Uterus (tissue), 2 donors: ENCODE measurements at regions not wholly inside any gene's neighbourhood (a gene's known extent, or its start where the extent isn't known, plus 50 kb on each side); places are given as distances from the start of the nearest gene placed in this dataset.

Experiments used
- POLR2A ChIP-seq, 2 donors: fragments of 450-650 bp; IDR thresholded peaks; one replicate each; pipeline ENCODE4 v1.6.1; 2016; ENCODE audit warnings: antibody characterized with exemption in 2 of 2, mild to moderate bottlenecking in 1 of 2, moderate library complexity in 1 of 2
- TF ChIP-seq, protein P1 (sequence below), 4 experiments: fragments of 200-600 bp in 2 of 4; fragments of 450-650 bp in 2 of 4; sonication (generic) in 2 of 4; IDR thresholded peaks; one replicate each; pipeline ENCODE4 v1.5.1; 2016 to 2019; ENCODE audit warnings: antibody characterized with exemption in 4 of 4, mild to moderate bottlenecking in 2 of 4, moderate library complexity in 1 of 4

DNA sequence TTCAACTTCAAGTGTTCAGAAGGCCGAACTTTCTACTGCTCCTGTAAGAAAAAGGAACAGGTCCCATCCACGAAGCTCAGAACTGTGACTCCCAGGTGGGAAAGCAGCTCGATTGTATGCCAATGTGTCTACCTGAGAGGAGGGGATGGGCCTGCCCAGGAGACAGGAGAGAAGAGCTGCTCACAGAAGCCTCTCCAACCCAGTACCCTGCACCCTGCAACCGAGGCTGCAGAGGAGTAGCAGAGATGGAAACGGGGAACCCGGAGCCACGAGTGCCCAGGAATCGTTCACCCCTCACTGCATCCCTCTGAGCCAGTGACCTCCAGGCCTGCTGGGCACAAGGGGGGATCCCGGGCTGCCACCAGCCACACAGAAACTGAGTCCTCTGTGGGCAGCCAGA is 86.5 kb upstream of the PRR23E start:
- TF ChIP-seq, protein P1, sequence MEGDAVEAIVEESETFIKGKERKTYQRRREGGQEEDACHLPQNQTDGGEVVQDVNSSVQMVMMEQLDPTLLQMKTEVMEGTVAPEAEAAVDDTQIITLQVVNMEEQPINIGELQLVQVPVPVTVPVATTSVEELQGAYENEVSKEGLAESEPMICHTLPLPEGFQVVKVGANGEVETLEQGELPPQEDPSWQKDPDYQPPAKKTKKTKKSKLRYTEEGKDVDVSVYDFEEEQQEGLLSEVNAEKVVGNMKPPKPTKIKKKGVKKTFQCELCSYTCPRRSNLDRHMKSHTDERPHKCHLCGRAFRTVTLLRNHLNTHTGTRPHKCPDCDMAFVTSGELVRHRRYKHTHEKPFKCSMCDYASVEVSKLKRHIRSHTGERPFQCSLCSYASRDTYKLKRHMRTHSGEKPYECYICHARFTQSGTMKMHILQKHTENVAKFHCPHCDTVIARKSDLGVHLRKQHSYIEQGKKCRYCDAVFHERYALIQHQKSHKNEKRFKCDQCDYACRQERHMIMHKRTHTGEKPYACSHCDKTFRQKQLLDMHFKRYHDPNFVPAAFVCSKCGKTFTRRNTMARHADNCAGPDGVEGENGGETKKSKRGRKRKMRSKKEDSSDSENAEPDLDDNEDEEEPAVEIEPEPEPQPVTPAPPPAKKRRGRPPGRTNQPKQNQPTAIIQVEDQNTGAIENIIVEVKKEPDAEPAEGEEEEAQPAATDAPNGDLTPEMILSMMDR (IDR thresholded peaks at IDR 0.05) = no peak
- TF ChIP-seq POLR2A (IDR thresholded peaks at IDR 0.05) = no peak
